Astrocyte (in vitro differentiated cells and primary cell): ENCODE measurements at regions not wholly inside any gene's neighbourhood (a gene's known extent, or its start where the extent isn't known, plus 50 kb on each side); places are given as distances from the start of the nearest gene placed in this dataset.

ENCODE experiments used
- DNase-seq: peaks from one replicate; pipeline ENCODE4 v3.0.0-alpha.2; 2010; ENCODE audit warnings: low read depth
- FAIRE-seq: peaks from 2 replicates; lab custom pipeline; 2011; peaks lifted over from hg19 to GRCh38; lab: Jason Lieb, UNC
- H2AFZ ChIP-seq: 2 replicates; pipeline ENCODE4 v1.6.0; 2012; ENCODE audit warnings: low read depth, low read length, inconsistent platforms
- H3K27ac ChIP-seq: 2 replicates; pipeline ENCODE4 v1.5.1; 2011; ENCODE audit warnings: low read depth, low read length, inconsistent platforms
- H3K27me3 ChIP-seq: 2 replicates; pipeline ENCODE4 v1.6.0; 2011; ENCODE audit warnings: low read length, inconsistent platforms; ENCODE audit not compliant: insufficient read depth
- H3K36me3 ChIP-seq: 2 replicates; pipeline ENCODE4 v1.5.1; 2011; ENCODE audit warnings: low read length, inconsistent platforms; ENCODE audit not compliant: insufficient read depth
- H3K4me1 ChIP-seq: 2 replicates; pipeline ENCODE4 v1.5.1; 2011; ENCODE audit warnings: low read length, inconsistent platforms; ENCODE audit not compliant: insufficient read depth
- H3K4me2 ChIP-seq: 2 replicates; pipeline ENCODE4 v1.6.0; 2012; ENCODE audit warnings: low read length, inconsistent platforms
- H3K4me3 ChIP-seq: 2 replicates; pipeline ENCODE4 v1.5.1; 2011; ENCODE audit warnings: low read depth, mild to moderate bottlenecking, low read length, inconsistent platforms; ENCODE audit not compliant: insufficient read depth
- H3K79me2 ChIP-seq: 2 replicates; pipeline ENCODE4 v1.6.0; 2012; ENCODE audit warnings: mild to moderate bottlenecking, low read length, inconsistent platforms; ENCODE audit not compliant: insufficient read depth
- H3K9ac ChIP-seq: 2 replicates; pipeline ENCODE4 v1.6.0; 2012; ENCODE audit warnings: mild to moderate bottlenecking, low read length, inconsistent platforms
- H3K9me3 ChIP-seq: 2 replicates; pipeline ENCODE4 v1.5.1; 2012; ENCODE audit warnings: low read depth, mild to moderate bottlenecking, low read length, inconsistent platforms; ENCODE audit not compliant: insufficient read depth
- H4K20me1 ChIP-seq: 2 replicates; pipeline ENCODE4 v1.6.0; 2012; ENCODE audit warnings: low read length, inconsistent platforms; ENCODE audit not compliant: insufficient read depth
- H3K27ac Mint-ChIP-seq: one replicate; pipeline ENCODE4 v1.8.0; 2021; ENCODE audit warnings: mild to moderate bottlenecking, mixed read lengths; ENCODE audit not compliant: unreplicated experiment
- H3K27me3 Mint-ChIP-seq: one replicate; pipeline ENCODE4 v1.8.0; 2021; ENCODE audit warnings: low read depth, mixed read lengths; ENCODE audit not compliant: unreplicated experiment
- H3K36me3 Mint-ChIP-seq: one replicate; pipeline ENCODE4 v1.8.0; 2021; ENCODE audit warnings: low read depth, mixed read lengths; ENCODE audit not compliant: unreplicated experiment
- H3K4me1 Mint-ChIP-seq: one replicate; pipeline ENCODE4 v1.8.0; 2021; ENCODE audit warnings: low read depth, mixed read lengths; ENCODE audit not compliant: unreplicated experiment
- H3K4me3 Mint-ChIP-seq: one replicate; pipeline ENCODE4 v1.8.0; 2021; ENCODE audit warnings: mild to moderate bottlenecking, moderate library complexity, mixed read lengths; ENCODE audit not compliant: unreplicated experiment
- H3K9me3 Mint-ChIP-seq: one replicate; pipeline ENCODE4 v1.8.0; 2021; ENCODE audit warnings: mild to moderate bottlenecking, mixed read lengths; ENCODE audit not compliant: unreplicated experiment
- CTCF ChIP-seq: IDR thresholded peaks from 2 replicates; pipeline ENCODE4 v1.5.1; 2011; ENCODE audit warnings: low read depth, mild to moderate bottlenecking, inconsistent platforms, low read length, moderate library complexity; ENCODE audit not compliant: insufficient read depth
- EZH2 ChIP-seq: IDR thresholded peaks from 2 replicates; pipeline ENCODE4 v1.6.1; 2012; ENCODE audit warnings: mild to moderate bottlenecking, low read length, inconsistent platforms; ENCODE audit not compliant: insufficient read depth

GRCh38 chr17:15177343-15177742, 87.8 kb downstream of the PMP22 start:
- Histone ChIP-seq H3K27ac (no peak overlapping the region), H3K4me2 (no peak overlapping the region), H4K20me1 (no peaks in the 10 kb centered on the region), H3K4me3 (no peak overlapping the region), H3K4me1 (no peaks in the 10 kb centered on the region), H3K9ac (no peak overlapping the region), H3K9me3 (no peaks in the 10 kb centered on the region), H2AFZ (no peak overlapping the region), H3K27me3 (peaks cover 2% of the 10 kb centered on the region), H3K36me3 (no peaks in the 10 kb centered on the region), H3K79me2 (no peaks in the 10 kb centered on the region)
- no peak for DNase-seq
- Mint-ChIP-seq H3K27ac (no peak overlapping the region), H3K27me3 (no peaks in the 10 kb centered on the region), H3K9me3 (no peaks in the 10 kb centered on the region), H3K4me1 (no peaks in the 10 kb centered on the region), H3K36me3 (no peaks in the 10 kb centered on the region), H3K4me3 (no peak overlapping the region)
- FAIRE-seq, result no peak
- TF ChIP-seq CTCF, result no peak
- TF ChIP-seq EZH2, result no peak

- Histone ChIP-seq H3K9me3 (no peaks in the 10 kb centered on the region), H3K27ac (no peak overlapping the region), H3K4me1 (no peaks in the 10 kb centered on the region), H4K20me1 (no peaks in the 10 kb centered on the region), H3K4me2 (no peak overlapping the region), H3K4me3 (no peak overlapping the region), H3K9ac (no peak overlapping the region), H2AFZ (no peak overlapping the region), H3K79me2 (no peaks in the 10 kb centered on the region), H3K36me3 (no peaks in the 10 kb centered on the region), H3K27me3 (peaks cover 2% of the 10 kb centered on the region)
- no peaks in the 10 kb centered on the region for H3K4me1 Mint-ChIP-seq
- no peak for TF ChIP-seq CTCF
- TF ChIP-seq EZH2, result no peak
- no peaks in the 10 kb centered on the region for H3K27me3 Mint-ChIP-seq
- no peaks in the 10 kb centered on the region for H3K36me3 Mint-ChIP-seq
- FAIRE-seq (no peak), DNase-seq (no peak)
- no peaks in the 10 kb centered on the region for H3K9me3 Mint-ChIP-seq
- no peak overlapping the region for H3K27ac Mint-ChIP-seq
- H3K4me3 Mint-ChIP-seq, result no peak overlapping the region
Measured at GRCh38 chr17:15175356-15175755, 89.8 kb downstream of the PMP22 start.

- Mint-ChIP-seq H3K27ac (no peak overlapping the region), H3K36me3 (no peaks in the 10 kb centered on the region), H3K4me3 (no peak overlapping the region), H3K4me1 (no peaks in the 10 kb centered on the region), H3K9me3 (no peaks in the 10 kb centered on the region), H3K27me3 (no peaks in the 10 kb centered on the region)
- DNase-seq, result peak; percentile 36
- Histone ChIP-seq H3K9me3 (no peaks in the 10 kb centered on the region), H3K27ac (no peak overlapping the region), H2AFZ (no peak overlapping the region), H3K4me3 (no peak overlapping the region), H3K4me1 (peaks cover 3% of the 10 kb centered on the region), H3K9ac (no peak overlapping the region), H3K4me2 (no peak overlapping the region), H4K20me1 (no peaks in the 10 kb centered on the region), H3K27me3 (no peaks in the 10 kb centered on the region), H3K36me3 (no peaks in the 10 kb centered on the region), H3K79me2 (no peaks in the 10 kb centered on the region)
- TF ChIP-seq EZH2 (no peak), CTCF (peak; percentile 93)
- peak; percentile 83 for FAIRE-seq
Measured at GRCh38 chr17:15171167-15172047, 93.7 kb downstream of the PMP22 start.
